Limb (tissue), 2 donors: ENCODE measurements at regions not wholly inside any gene's neighbourhood (a gene's known extent, or its start where the extent isn't known, plus 50 kb on each side); places are given as distances from the start of the nearest gene placed in this dataset.
"Not testable (repeated sequence)": the region's sequence is repeated elsewhere in the genome, so short reads cannot be mapped to it uniquely, and the experiment has no call there.

Experiments
- DNase-seq, 2 donors: peaks; one replicate each; pipeline ENCODE4 v3.0.0-alpha.2; 2016; ENCODE audit errors: extremely low spot score in 2 of 2

- no peak for DNase-seq
Observed at GRCh38 chr6:6863970-6864639, 243.7 kb upstream of the RREB1 start.

- DNase-seq: no peak
Observed at GRCh38 chr6:6865611-6866010, 242.2 kb upstream of the RREB1 start.

GRCh38 chr6:6866656-6867403, 240.9 kb upstream of the RREB1 start:
- no peak for DNase-seq

GRCh38 chr6:6867404-6867799, 240.4 kb upstream of the RREB1 start:
- no peak for DNase-seq

- DNase-seq: no peak
Observed at GRCh38 chr6:6869094-6869493, 238.7 kb upstream of the RREB1 start.

GRCh38 chr6:6870921-6871320, 236.8 kb upstream of the RREB1 start:
- DNase-seq: no peak

- no peak for DNase-seq
Observed at GRCh38 chr6:6872459-6873344, 235.1 kb upstream of the RREB1 start.

- DNase-seq: no peak
Observed at GRCh38 chr6:6873778-6874177, 234.0 kb upstream of the RREB1 start.

GRCh38 chr6:6875818-6876470, 231.8 kb upstream of the RREB1 start:
- DNase-seq: no peak

- not testable (repeated sequence) for DNase-seq
Observed at GRCh38 chr6:6877792-6878191, 230.0 kb upstream of the RREB1 start.

GRCh38 chr6:6878887-6879585, 228.7 kb upstream of the RREB1 start:
- DNase-seq: no peak

GRCh38 chr6:6879586-6879974, 228.2 kb upstream of the RREB1 start:
- not testable (repeated sequence) for DNase-seq

- no peak for DNase-seq
Observed at GRCh38 chr6:6880745-6881437, 226.9 kb upstream of the RREB1 start.

- peak in 1 of 2 donors; percentile 41 for DNase-seq
Observed at GRCh38 chr6:6881438-6882225, 226.1 kb upstream of the RREB1 start.

- no peak for DNase-seq
Observed at GRCh38 chr6:6882592-6882991, 225.2 kb upstream of the RREB1 start.

- no peak for DNase-seq
Observed at GRCh38 chr6:6883011-6883410, 224.8 kb upstream of the RREB1 start.

- no peak for DNase-seq
Observed at GRCh38 chr6:6884193-6884627, 223.6 kb upstream of the RREB1 start.

- no peak for DNase-seq
Observed at GRCh38 chr6:6884916-6885315, 222.8 kb upstream of the RREB1 start.

GRCh38 chr6:6885521-6886170, 222.1 kb upstream of the RREB1 start:
- no peak for DNase-seq
